Lower leg skin (tissue), 3 donors: ENCODE measurements at regions not wholly inside any gene's neighbourhood (a gene's known extent, or its start where the extent isn't known, plus 50 kb on each side); places are given as distances from the start of the nearest gene placed in this dataset.

Experiments
- POLR2A ChIP-seq, 2 donors: fragments of 450-650 bp; IDR thresholded peaks; one replicate each; pipeline ENCODE4 v1.6.1; 2016 to 2017; ENCODE audit warnings: antibody characterized with exemption in 2 of 2, mild to moderate bottlenecking in 1 of 2, moderate library complexity in 1 of 2
- TF ChIP-seq, protein P1 (sequence below), 3 donors: fragments of 450-650 bp; IDR thresholded peaks; one replicate each; pipeline ENCODE4 v1.5.1; 2016; ENCODE audit warnings: antibody characterized with exemption in 3 of 3, mild to moderate bottlenecking in 3 of 3, moderate library complexity in 2 of 3

DNA sequence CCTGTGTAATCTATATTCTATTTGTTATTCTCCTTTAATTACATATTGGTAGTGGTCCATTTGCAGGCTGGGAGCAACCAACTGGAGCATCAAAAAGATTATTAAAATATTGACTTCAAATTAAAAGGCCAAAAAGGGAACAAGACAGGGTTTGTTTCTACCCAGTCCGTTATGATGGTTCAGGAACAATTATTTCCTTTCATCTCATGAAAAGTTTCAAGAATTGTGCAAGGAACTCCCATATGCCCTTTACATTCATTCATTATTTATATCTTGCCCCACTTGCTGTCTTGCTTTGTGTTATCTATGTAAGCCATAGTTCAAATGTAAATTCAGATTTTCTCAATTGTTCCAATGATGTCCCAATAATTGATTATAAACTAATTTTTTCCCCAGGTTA lies 58.7 kb upstream of the TLE1 start:
- TF ChIP-seq, protein P1, sequence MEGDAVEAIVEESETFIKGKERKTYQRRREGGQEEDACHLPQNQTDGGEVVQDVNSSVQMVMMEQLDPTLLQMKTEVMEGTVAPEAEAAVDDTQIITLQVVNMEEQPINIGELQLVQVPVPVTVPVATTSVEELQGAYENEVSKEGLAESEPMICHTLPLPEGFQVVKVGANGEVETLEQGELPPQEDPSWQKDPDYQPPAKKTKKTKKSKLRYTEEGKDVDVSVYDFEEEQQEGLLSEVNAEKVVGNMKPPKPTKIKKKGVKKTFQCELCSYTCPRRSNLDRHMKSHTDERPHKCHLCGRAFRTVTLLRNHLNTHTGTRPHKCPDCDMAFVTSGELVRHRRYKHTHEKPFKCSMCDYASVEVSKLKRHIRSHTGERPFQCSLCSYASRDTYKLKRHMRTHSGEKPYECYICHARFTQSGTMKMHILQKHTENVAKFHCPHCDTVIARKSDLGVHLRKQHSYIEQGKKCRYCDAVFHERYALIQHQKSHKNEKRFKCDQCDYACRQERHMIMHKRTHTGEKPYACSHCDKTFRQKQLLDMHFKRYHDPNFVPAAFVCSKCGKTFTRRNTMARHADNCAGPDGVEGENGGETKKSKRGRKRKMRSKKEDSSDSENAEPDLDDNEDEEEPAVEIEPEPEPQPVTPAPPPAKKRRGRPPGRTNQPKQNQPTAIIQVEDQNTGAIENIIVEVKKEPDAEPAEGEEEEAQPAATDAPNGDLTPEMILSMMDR (IDR thresholded peaks at IDR 0.05) = no peak
- TF ChIP-seq POLR2A (IDR thresholded peaks at IDR 0.05) = no peak
